ENCODE measurements at regions not wholly inside any gene's neighbourhood (a gene's known extent, or its start where the extent isn't known, plus 50 kb on each side); places are given as distances from the start of the nearest gene placed in this dataset.

- TF ChIP-seq CTCF (IDR thresholded peaks at IDR 0.05; ENCODE audit: low read depth, low read length, missing control alignments) = no peak
- no peak overlapping the region for H3K4me3 ChIP-seq (ENCODE audit: low read depth, low read length)
- no peak for DNase-seq (ENCODE audit: low read depth)
Observed at GRCh38 chr10:10627414-10627813, 390.3 kb upstream of the CELF2 start.

GRCh38 chr10:10629512-10629911, 388.2 kb upstream of the CELF2 start:
- TF ChIP-seq CTCF (IDR thresholded peaks at IDR 0.05; ENCODE audit: low read depth, low read length, missing control alignments) = no peak
- DNase-seq (ENCODE audit: low read depth) = no peak

GRCh38 chr10:10630281-10630680, 387.4 kb upstream of the CELF2 start:
- no peak for TF ChIP-seq CTCF (IDR thresholded peaks at IDR 0.05; ENCODE audit: low read depth, low read length, missing control alignments)
- no peak overlapping the region for H3K4me3 ChIP-seq (ENCODE audit: low read depth, low read length)
- DNase-seq (ENCODE audit: low read depth) = no peak

More at GRCh38 chr10:10629512-10629911, 388.2 kb upstream of the CELF2 start:
- H3K4me3 ChIP-seq (ENCODE audit: low read depth, low read length) = no peak overlapping the region

GRCh38 chr10:10630782-10631181, 386.9 kb upstream of the CELF2 start:
- DNase-seq (ENCODE audit: low read depth) = no peak
- H3K4me3 ChIP-seq (ENCODE audit: low read depth, low read length) = no peak overlapping the region

GRCh38 chr10:10642189-10642588, 375.5 kb upstream of the CELF2 start:
- no peak for DNase-seq (ENCODE audit: low read depth)
- no peak for TF ChIP-seq CTCF (IDR thresholded peaks at IDR 0.05; ENCODE audit: low read depth, low read length, missing control alignments)
- no peak overlapping the region for H3K4me3 ChIP-seq (ENCODE audit: low read depth, low read length)

More at GRCh38 chr10:10630782-10631181, 386.9 kb upstream of the CELF2 start:
- TF ChIP-seq CTCF (IDR thresholded peaks at IDR 0.05; ENCODE audit: low read depth, low read length, missing control alignments) = no peak

GRCh38 chr10:10642751-10643150, 374.9 kb upstream of the CELF2 start:
- no peak for TF ChIP-seq CTCF (IDR thresholded peaks at IDR 0.05; ENCODE audit: low read depth, low read length, missing control alignments)
- DNase-seq (ENCODE audit: low read depth) = no peak

GRCh38 chr10:10644008-10644646, 373.5 kb upstream of the CELF2 start:
- H3K4me3 ChIP-seq (ENCODE audit: low read depth, low read length) = no peak overlapping the region
- no peak for DNase-seq (ENCODE audit: low read depth)
- TF ChIP-seq CTCF (IDR thresholded peaks at IDR 0.05; ENCODE audit: low read depth, low read length, missing control alignments) = no peak

More at GRCh38 chr10:10642751-10643150, 374.9 kb upstream of the CELF2 start:
- no peak overlapping the region for H3K4me3 ChIP-seq (ENCODE audit: low read depth, low read length)
